ENCODE measurements at regions not wholly inside any gene's neighbourhood (a gene's known extent, or its start where the extent isn't known, plus 50 kb on each side); places are given as distances from the start of the nearest gene placed in this dataset.

DNA sequence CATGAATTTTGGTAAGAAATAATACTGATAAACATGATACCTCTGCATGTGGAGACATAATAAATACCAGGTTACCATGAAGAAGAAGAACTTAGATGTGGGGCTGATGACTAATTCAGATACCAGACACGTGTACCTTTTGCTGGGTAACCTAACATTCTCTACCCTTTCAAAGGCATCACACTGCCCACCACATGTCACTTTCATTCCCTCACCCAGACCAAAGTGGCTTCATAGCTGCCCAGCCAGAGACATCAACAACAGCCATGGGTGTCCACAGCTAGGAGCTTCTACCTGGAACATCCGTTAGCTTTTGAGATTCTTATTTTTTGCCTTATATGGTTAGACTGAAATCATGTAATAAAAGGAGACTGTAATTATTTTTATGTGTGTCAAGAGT, 396.8 kb downstream of the MED10 start:
- H3K4me1 Mint-ChIP-seq, result peaks cover 5% of the 10 kb centered on the region
- 96 to 100% methylated on average over 1 to 2 of the region's 2 CpGs for WGBS, 2 experiments (ENCODE audit: insufficient coverage in 1 of 2, insufficient read length in 1 of 2)
- TF ChIP-seq, protein P1, sequence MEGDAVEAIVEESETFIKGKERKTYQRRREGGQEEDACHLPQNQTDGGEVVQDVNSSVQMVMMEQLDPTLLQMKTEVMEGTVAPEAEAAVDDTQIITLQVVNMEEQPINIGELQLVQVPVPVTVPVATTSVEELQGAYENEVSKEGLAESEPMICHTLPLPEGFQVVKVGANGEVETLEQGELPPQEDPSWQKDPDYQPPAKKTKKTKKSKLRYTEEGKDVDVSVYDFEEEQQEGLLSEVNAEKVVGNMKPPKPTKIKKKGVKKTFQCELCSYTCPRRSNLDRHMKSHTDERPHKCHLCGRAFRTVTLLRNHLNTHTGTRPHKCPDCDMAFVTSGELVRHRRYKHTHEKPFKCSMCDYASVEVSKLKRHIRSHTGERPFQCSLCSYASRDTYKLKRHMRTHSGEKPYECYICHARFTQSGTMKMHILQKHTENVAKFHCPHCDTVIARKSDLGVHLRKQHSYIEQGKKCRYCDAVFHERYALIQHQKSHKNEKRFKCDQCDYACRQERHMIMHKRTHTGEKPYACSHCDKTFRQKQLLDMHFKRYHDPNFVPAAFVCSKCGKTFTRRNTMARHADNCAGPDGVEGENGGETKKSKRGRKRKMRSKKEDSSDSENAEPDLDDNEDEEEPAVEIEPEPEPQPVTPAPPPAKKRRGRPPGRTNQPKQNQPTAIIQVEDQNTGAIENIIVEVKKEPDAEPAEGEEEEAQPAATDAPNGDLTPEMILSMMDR (conservative IDR thresholded peaks at IDR 0.05), result no peak

DNA sequence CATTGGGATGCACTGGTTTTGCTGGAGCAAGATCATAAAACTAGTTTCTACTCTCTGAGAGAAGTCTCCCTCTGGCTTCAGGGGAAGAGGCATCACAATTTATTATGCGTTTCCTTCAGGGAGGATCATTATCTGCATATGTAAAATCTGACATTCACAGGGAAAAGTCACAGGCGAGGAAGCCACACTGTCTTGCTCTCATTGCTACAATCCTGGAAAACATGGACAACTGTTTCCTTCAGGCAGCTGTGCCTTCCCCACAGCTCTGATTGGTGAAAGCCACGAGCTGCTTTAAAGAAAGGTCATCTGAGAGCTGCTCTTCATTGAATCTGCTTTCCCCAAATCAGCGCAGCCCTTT, 397.8 kb downstream of the MED10 start:
- H3K36me3 ChIP-seq (ENCODE audit: control insufficient read depth, insufficient read depth, low read length), result no peaks in the 10 kb centered on the region
- H3K27me3 ChIP-seq (ENCODE audit: control insufficient read depth, insufficient read depth, low read length, poor library complexity, severe bottlenecking), result no peaks in the 10 kb centered on the region
- Mint-ChIP-seq H3K4me1 (peaks cover 5% of the 10 kb centered on the region), H3K9me3 (no peaks in the 10 kb centered on the region), H3K4me3 (no peak overlapping the region), H3K27me3 (ENCODE audit: insufficient read depth) (no peaks in the 10 kb centered on the region), H3K27ac (no peak overlapping the region), H3K36me3 (ENCODE audit: low read depth) (no peaks in the 10 kb centered on the region)
- no peaks in the 10 kb centered on the region for H3K9me3 ChIP-seq (ENCODE audit: control insufficient read depth, low read length)
- TF ChIP-seq, protein P1 (conservative IDR thresholded peaks at IDR 0.05), result no peak
- WGBS, 2 experiments (ENCODE audit: insufficient coverage in 1 of 2, insufficient read length in 1 of 2), result 65 to 70% methylated on average over 3 to 4 of the region's 4 CpGs
- H3K27ac ChIP-seq (ENCODE audit: low read depth, low read length), result no peak overlapping the region
- H3K9ac ChIP-seq (ENCODE audit: extremely low read depth, low read length, poor library complexity, severe bottlenecking), result no peak overlapping the region
- H3K4me1 ChIP-seq (ENCODE audit: control insufficient read depth, insufficient read depth, low read length), result no peaks in the 10 kb centered on the region
- no peak overlapping the region for H3K4me3 ChIP-seq (ENCODE audit: low read length)
- DNase-seq, result no peak

More for the DNA sequence above, 396.8 kb downstream of the MED10 start:
- no peak overlapping the region for H3K27ac ChIP-seq (ENCODE audit: low read depth, low read length)
- no peaks in the 10 kb centered on the region for H3K9me3 ChIP-seq (ENCODE audit: control insufficient read depth, low read length)
- H3K9me3 Mint-ChIP-seq, result no peaks in the 10 kb centered on the region
- H3K36me3 Mint-ChIP-seq (ENCODE audit: low read depth), result no peaks in the 10 kb centered on the region
- no peaks in the 10 kb centered on the region for H3K4me1 ChIP-seq (ENCODE audit: control insufficient read depth, insufficient read depth, low read length)
- H3K9ac ChIP-seq (ENCODE audit: extremely low read depth, low read length, poor library complexity, severe bottlenecking), result no peak overlapping the region
- no peak overlapping the region for H3K4me3 Mint-ChIP-seq
- H3K27me3 Mint-ChIP-seq (ENCODE audit: insufficient read depth), result no peaks in the 10 kb centered on the region
- no peak for DNase-seq
- H3K4me3 ChIP-seq (ENCODE audit: low read length), result no peak overlapping the region
- no peaks in the 10 kb centered on the region for H3K27me3 ChIP-seq (ENCODE audit: control insufficient read depth, insufficient read depth, low read length, poor library complexity, severe bottlenecking)
- H3K27ac Mint-ChIP-seq, result no peak overlapping the region
- no peaks in the 10 kb centered on the region for H3K36me3 ChIP-seq (ENCODE audit: control insufficient read depth, insufficient read depth, low read length)

DNA sequence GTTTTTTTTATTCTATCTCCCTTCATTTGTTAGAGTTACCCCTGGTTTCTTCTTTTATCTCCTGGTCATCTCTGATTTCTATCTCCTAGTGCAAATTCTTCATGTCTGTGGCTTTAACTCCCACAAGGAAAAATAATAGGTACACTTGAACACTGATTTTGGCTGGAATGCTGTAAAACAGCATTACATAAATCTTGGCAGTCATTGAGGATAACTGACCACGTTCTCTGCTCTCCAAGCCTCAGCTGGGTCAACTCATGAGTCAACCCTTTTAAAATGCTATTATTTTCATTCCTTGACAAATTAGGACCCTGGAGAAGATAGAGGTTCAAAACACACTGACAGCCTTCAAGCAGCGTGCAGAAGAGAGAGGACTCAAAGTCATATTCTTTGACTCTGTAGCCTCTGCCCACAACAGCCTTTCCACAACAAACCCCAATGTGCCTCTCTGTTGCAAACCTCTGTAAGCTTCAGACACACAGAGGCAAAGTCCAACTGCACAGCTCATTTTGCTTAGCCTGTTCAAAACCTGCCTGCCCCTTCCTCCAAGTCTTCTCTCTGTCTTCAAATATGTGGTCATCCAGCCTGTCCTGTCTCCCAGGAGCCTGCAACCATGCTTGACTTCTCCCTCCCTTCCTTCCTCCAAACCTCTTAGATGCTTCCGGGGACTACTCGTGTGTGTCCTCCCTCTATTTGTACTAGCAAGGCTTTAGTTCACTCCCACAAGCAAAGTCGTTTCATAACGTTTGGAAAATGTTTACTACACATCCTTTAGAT, 398.4 kb downstream of the MED10 start:
- Mint-ChIP-seq H3K4me3 (no peak overlapping the region), H3K4me1 (peaks cover 5% of the 10 kb centered on the region), H3K27me3 (ENCODE audit: insufficient read depth) (no peaks in the 10 kb centered on the region), H3K36me3 (ENCODE audit: low read depth) (no peaks in the 10 kb centered on the region), H3K9me3 (no peaks in the 10 kb centered on the region), H3K27ac (no peak overlapping the region)
- Histone ChIP-seq H3K9me3 (ENCODE audit: control insufficient read depth, low read length) (no peaks in the 10 kb centered on the region), H3K4me3 (ENCODE audit: low read length) (no peak overlapping the region), H3K4me1 (ENCODE audit: control insufficient read depth, insufficient read depth, low read length) (no peaks in the 10 kb centered on the region), H3K9ac (ENCODE audit: extremely low read depth, low read length, poor library complexity, severe bottlenecking) (no peak overlapping the region), H3K36me3 (ENCODE audit: control insufficient read depth, insufficient read depth, low read length) (no peaks in the 10 kb centered on the region), H3K27me3 (ENCODE audit: control insufficient read depth, insufficient read depth, low read length, poor library complexity, severe bottlenecking) (no peaks in the 10 kb centered on the region), H3K27ac (ENCODE audit: low read depth, low read length) (no peak overlapping the region)
- no peak for DNase-seq
- TF ChIP-seq, protein P1 (conservative IDR thresholded peaks at IDR 0.05), result no peak
- 81 to 87% methylated on average over 5 to 6 of the region's 6 CpGs for WGBS, 2 experiments (ENCODE audit: insufficient coverage in 1 of 2, insufficient read length in 1 of 2)
